MM.1S (cell line): ENCODE measurements at regions not wholly inside any gene's neighbourhood (a gene's known extent, or its start where the extent isn't known, plus 50 kb on each side); places are given as distances from the start of the nearest gene placed in this dataset.

Source experiments
- DNase-seq: peaks from one replicate; pipeline ENCODE4 v3.0.0-alpha.2; 2015
- H2AFZ ChIP-seq: fragments of 300-600 bp; sonication (generic); 2 replicates; pipeline ENCODE4 v1.6.0; 2016; ENCODE audit warnings: antibody characterized with exemption, low read length
- H3F3A ChIP-seq: fragments of 300-600 bp; sonication (generic); 2 replicates; pipeline ENCODE4 v1.6.1; 2016; ENCODE audit warnings: mild to moderate bottlenecking, antibody characterized with exemption, low read length, moderate library complexity, mixed read lengths; ENCODE audit not compliant: insufficient read depth
- H3K27ac ChIP-seq: fragments of 300-600 bp; sonication (generic); 2 replicates; pipeline ENCODE4 v1.5.1; 2016; ENCODE audit warnings: mild to moderate bottlenecking, low read length
- H3K27me3 ChIP-seq: fragments of 300-600 bp; sonication (generic); replicated peaks from 2 replicates; pipeline ENCODE4 v1.6.0; 2016; ENCODE audit warnings: low read length; ENCODE audit not compliant: insufficient read depth
- H3K36me3 ChIP-seq: fragments of 300-600 bp; sonication (generic); replicated peaks from 2 replicates; pipeline ENCODE4 v1.6.1; 2016; ENCODE audit warnings: mild to moderate bottlenecking, low read length, mixed read lengths; ENCODE audit not compliant: insufficient read depth
- H3K4me1 ChIP-seq: fragments of 300-600 bp; sonication (generic); 2 replicates; pipeline ENCODE4 v1.6.1; 2016; ENCODE audit warnings: low read length, mixed read lengths
- H3K4me2 ChIP-seq: fragments of 300-600 bp; sonication (generic); 2 replicates; pipeline ENCODE4 v1.6.0; 2016; ENCODE audit warnings: low read depth, low read length
- H3K4me3 ChIP-seq: fragments of 300-600 bp; sonication (generic); 2 replicates; pipeline ENCODE4 v1.5.1; 2016; ENCODE audit warnings: low read length, mixed read lengths
- H3K79me2 ChIP-seq: fragments of 300-600 bp; sonication (generic); 2 replicates; pipeline ENCODE4 v1.6.1; 2016; ENCODE audit warnings: mixed run types, low read length, mixed read lengths
- H3K9ac ChIP-seq: fragments of 300-600 bp; sonication (generic); 2 replicates; pipeline ENCODE4 v1.6.1; 2016; ENCODE audit warnings: low read length, mixed read lengths
- H3K9me2 ChIP-seq: fragments of 300-600 bp; sonication (generic); replicated peaks from 2 replicates; pipeline ENCODE4 v1.6.1; 2016; ENCODE audit warnings: mild to moderate bottlenecking, low read length, mixed read lengths; ENCODE audit not compliant: insufficient read depth
- H3K9me3 ChIP-seq: fragments of 300-600 bp; sonication (generic); replicated peaks from 2 replicates; pipeline ENCODE4 v1.6.1; 2016; ENCODE audit warnings: mild to moderate bottlenecking, low read length, mixed read lengths; ENCODE audit not compliant: insufficient read depth
- H4K20me1 ChIP-seq: fragments of 300-600 bp; sonication (generic); 2 replicates; pipeline ENCODE4 v1.6.1; 2016; ENCODE audit warnings: mild to moderate bottlenecking, low read length, moderate library complexity, mixed read lengths; ENCODE audit not compliant: insufficient read depth
- EZH2 ChIP-seq: fragments of 300-600 bp; sonication (generic); optimal IDR thresholded peaks from 2 replicates; pipeline ENCODE3; 2017; ENCODE audit warnings: low read depth, mild to moderate bottlenecking, antibody characterized with exemption, low read length, mixed read lengths
- EZH2phosphoT487 ChIP-seq: fragments of 300-600 bp; sonication (generic); IDR thresholded peaks from 2 replicates; pipeline ENCODE4 v1.6.1; 2018; ENCODE audit warnings: antibody characterized with exemption, low read length
- TF ChIP-seq, protein P1 (sequence below): fragments of 300-600 bp; sonication (generic); IDR thresholded peaks from 2 replicates; pipeline ENCODE4 v1.5.1; 2016; ENCODE audit warnings: antibody characterized with exemption, low read length, mixed read lengths

DNA sequence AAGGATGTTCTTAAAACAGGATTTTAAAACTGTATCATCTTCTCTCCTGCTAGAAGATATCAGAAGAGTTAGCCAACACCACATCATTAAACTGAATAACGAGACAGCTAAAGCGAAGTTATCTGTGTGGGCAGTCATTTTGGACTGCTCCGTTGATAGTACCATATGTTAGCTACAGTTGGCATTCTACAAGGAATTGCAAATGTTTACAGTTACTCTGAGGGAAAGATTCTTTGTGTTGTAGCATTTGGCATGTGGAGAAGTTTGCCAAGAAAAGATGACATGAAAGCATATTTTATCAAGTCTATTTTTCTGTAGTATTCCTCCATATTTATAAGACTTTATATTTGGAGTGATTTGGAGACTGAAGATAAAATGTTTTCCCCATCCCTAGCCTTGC lies 464.4 kb upstream of the POM121L12 start:
- H3K27ac ChIP-seq: no peak overlapping the region
- no peak for DNase-seq
- no peak overlapping the region for H3K9ac ChIP-seq
- no peaks in the 10 kb centered on the region for H3K9me3 ChIP-seq
- H3K27me3 ChIP-seq: no peaks in the 10 kb centered on the region
- no peaks in the 10 kb centered on the region for H4K20me1 ChIP-seq
- no peak overlapping the region for H3K4me3 ChIP-seq
- H3K79me2 ChIP-seq: no peaks in the 10 kb centered on the region
- no peak overlapping the region for H2AFZ ChIP-seq
- no peaks in the 10 kb centered on the region for H3K9me2 ChIP-seq
- H3K4me1 ChIP-seq: peaks cover 24% of the 10 kb centered on the region
- no peak for TF ChIP-seq EZH2
- TF ChIP-seq EZH2phosphoT487: no peak
- TF ChIP-seq, protein P1, sequence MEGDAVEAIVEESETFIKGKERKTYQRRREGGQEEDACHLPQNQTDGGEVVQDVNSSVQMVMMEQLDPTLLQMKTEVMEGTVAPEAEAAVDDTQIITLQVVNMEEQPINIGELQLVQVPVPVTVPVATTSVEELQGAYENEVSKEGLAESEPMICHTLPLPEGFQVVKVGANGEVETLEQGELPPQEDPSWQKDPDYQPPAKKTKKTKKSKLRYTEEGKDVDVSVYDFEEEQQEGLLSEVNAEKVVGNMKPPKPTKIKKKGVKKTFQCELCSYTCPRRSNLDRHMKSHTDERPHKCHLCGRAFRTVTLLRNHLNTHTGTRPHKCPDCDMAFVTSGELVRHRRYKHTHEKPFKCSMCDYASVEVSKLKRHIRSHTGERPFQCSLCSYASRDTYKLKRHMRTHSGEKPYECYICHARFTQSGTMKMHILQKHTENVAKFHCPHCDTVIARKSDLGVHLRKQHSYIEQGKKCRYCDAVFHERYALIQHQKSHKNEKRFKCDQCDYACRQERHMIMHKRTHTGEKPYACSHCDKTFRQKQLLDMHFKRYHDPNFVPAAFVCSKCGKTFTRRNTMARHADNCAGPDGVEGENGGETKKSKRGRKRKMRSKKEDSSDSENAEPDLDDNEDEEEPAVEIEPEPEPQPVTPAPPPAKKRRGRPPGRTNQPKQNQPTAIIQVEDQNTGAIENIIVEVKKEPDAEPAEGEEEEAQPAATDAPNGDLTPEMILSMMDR: no peak
- H3K4me2 ChIP-seq: no peak overlapping the region
- H3F3A ChIP-seq: peaks cover 10% of the 10 kb centered on the region
- H3K36me3 ChIP-seq: no peaks in the 10 kb centered on the region

- H3K4me1 ChIP-seq: peaks cover 24% of the 10 kb centered on the region
- no peak overlapping the region for H3K9ac ChIP-seq
- H2AFZ ChIP-seq: peak overlapping the region; percentile 26
- TF ChIP-seq, protein P1: no peak
- TF ChIP-seq EZH2: no peak
- no peak for TF ChIP-seq EZH2phosphoT487
- no peaks in the 10 kb centered on the region for H3K9me2 ChIP-seq
- peak overlapping the region; percentile 15; the same call in 1 of the 2 replicates for H3K4me2 ChIP-seq
- H3F3A ChIP-seq: peaks cover 10% of the 10 kb centered on the region
- H3K36me3 ChIP-seq: no peaks in the 10 kb centered on the region
- no peaks in the 10 kb centered on the region for H3K27me3 ChIP-seq
- H3K79me2 ChIP-seq: no peaks in the 10 kb centered on the region
- no peaks in the 10 kb centered on the region for H3K9me3 ChIP-seq
- peak; percentile 78 for DNase-seq
- H3K27ac ChIP-seq: peak overlapping the region; percentile 50; the same call in 1 of the 2 replicates
- H4K20me1 ChIP-seq: no peaks in the 10 kb centered on the region
- no peak overlapping the region for H3K4me3 ChIP-seq
Observed at GRCh38 chr7:52569151-52569550, 466.3 kb upstream of the POM121L12 start.

DNA sequence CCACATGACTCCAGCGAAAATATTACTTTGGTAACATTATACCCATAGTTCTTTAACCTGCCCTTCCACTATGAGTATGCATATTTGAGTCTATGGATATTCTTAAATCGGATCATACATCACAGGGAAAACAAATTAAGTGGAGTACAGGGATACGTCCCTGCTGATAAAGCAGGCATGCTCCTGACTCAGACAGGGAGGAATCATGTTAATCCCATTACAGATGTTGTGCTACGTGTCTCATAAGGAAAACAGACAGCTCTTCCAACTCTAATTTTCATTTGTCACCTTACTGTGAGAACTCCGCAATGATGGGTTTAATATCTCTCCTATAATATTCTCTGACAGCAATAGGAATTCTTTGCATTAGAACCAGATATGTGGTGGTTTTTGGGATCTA lies 469.5 kb upstream of the POM121L12 start:
- no peak for TF ChIP-seq EZH2phosphoT487
- TF ChIP-seq EZH2: no peak
- TF ChIP-seq, protein P1: no peak
- Histone ChIP-seq H3K27ac (no peak overlapping the region), H3K9ac (no peak overlapping the region), H3K9me2 (no peaks in the 10 kb centered on the region), H3K27me3 (no peaks in the 10 kb centered on the region), H2AFZ (no peak overlapping the region), H4K20me1 (no peaks in the 10 kb centered on the region), H3K4me2 (no peak overlapping the region), H3K9me3 (no peaks in the 10 kb centered on the region), H3F3A (peaks cover 10% of the 10 kb centered on the region), H3K4me3 (no peak overlapping the region), H3K36me3 (no peaks in the 10 kb centered on the region), H3K4me1 (peaks cover 24% of the 10 kb centered on the region), H3K79me2 (no peaks in the 10 kb centered on the region)
- DNase-seq: no peak
